Astrocyte (in vitro differentiated cells and primary cell): ENCODE measurements at regions not wholly inside any gene's neighbourhood (a gene's known extent, or its start where the extent isn't known, plus 50 kb on each side); places are given as distances from the start of the nearest gene placed in this dataset.

Experiments used
- DNase-seq: peaks from one replicate; pipeline ENCODE4 v3.0.0-alpha.2; 2010; ENCODE audit warnings: low read depth
- FAIRE-seq: peaks from 2 replicates; lab custom pipeline; 2011; peaks lifted over from hg19 to GRCh38; lab: Jason Lieb, UNC
- H2AFZ ChIP-seq: 2 replicates; pipeline ENCODE4 v1.6.0; 2012; ENCODE audit warnings: low read depth, low read length, inconsistent platforms
- H3K27ac ChIP-seq: 2 replicates; pipeline ENCODE4 v1.5.1; 2011; ENCODE audit warnings: low read depth, low read length, inconsistent platforms
- H3K27me3 ChIP-seq: 2 replicates; pipeline ENCODE4 v1.6.0; 2011; ENCODE audit warnings: low read length, inconsistent platforms; ENCODE audit not compliant: insufficient read depth
- H3K36me3 ChIP-seq: 2 replicates; pipeline ENCODE4 v1.5.1; 2011; ENCODE audit warnings: low read length, inconsistent platforms; ENCODE audit not compliant: insufficient read depth
- H3K4me1 ChIP-seq: 2 replicates; pipeline ENCODE4 v1.5.1; 2011; ENCODE audit warnings: low read length, inconsistent platforms; ENCODE audit not compliant: insufficient read depth
- H3K4me2 ChIP-seq: 2 replicates; pipeline ENCODE4 v1.6.0; 2012; ENCODE audit warnings: low read length, inconsistent platforms
- H3K4me3 ChIP-seq: 2 replicates; pipeline ENCODE4 v1.5.1; 2011; ENCODE audit warnings: low read depth, mild to moderate bottlenecking, low read length, inconsistent platforms; ENCODE audit not compliant: insufficient read depth
- H3K79me2 ChIP-seq: 2 replicates; pipeline ENCODE4 v1.6.0; 2012; ENCODE audit warnings: mild to moderate bottlenecking, low read length, inconsistent platforms; ENCODE audit not compliant: insufficient read depth
- H3K9ac ChIP-seq: 2 replicates; pipeline ENCODE4 v1.6.0; 2012; ENCODE audit warnings: mild to moderate bottlenecking, low read length, inconsistent platforms
- H3K9me3 ChIP-seq: 2 replicates; pipeline ENCODE4 v1.5.1; 2012; ENCODE audit warnings: low read depth, mild to moderate bottlenecking, low read length, inconsistent platforms; ENCODE audit not compliant: insufficient read depth
- H4K20me1 ChIP-seq: 2 replicates; pipeline ENCODE4 v1.6.0; 2012; ENCODE audit warnings: low read length, inconsistent platforms; ENCODE audit not compliant: insufficient read depth
- H3K27ac Mint-ChIP-seq: one replicate; pipeline ENCODE4 v1.8.0; 2021; ENCODE audit warnings: mild to moderate bottlenecking, mixed read lengths; ENCODE audit not compliant: unreplicated experiment
- H3K27me3 Mint-ChIP-seq: one replicate; pipeline ENCODE4 v1.8.0; 2021; ENCODE audit warnings: low read depth, mixed read lengths; ENCODE audit not compliant: unreplicated experiment
- H3K36me3 Mint-ChIP-seq: one replicate; pipeline ENCODE4 v1.8.0; 2021; ENCODE audit warnings: low read depth, mixed read lengths; ENCODE audit not compliant: unreplicated experiment
- H3K4me1 Mint-ChIP-seq: one replicate; pipeline ENCODE4 v1.8.0; 2021; ENCODE audit warnings: low read depth, mixed read lengths; ENCODE audit not compliant: unreplicated experiment
- H3K4me3 Mint-ChIP-seq: one replicate; pipeline ENCODE4 v1.8.0; 2021; ENCODE audit warnings: mild to moderate bottlenecking, moderate library complexity, mixed read lengths; ENCODE audit not compliant: unreplicated experiment
- H3K9me3 Mint-ChIP-seq: one replicate; pipeline ENCODE4 v1.8.0; 2021; ENCODE audit warnings: mild to moderate bottlenecking, mixed read lengths; ENCODE audit not compliant: unreplicated experiment
- EZH2 ChIP-seq: IDR thresholded peaks from 2 replicates; pipeline ENCODE4 v1.6.1; 2012; ENCODE audit warnings: mild to moderate bottlenecking, low read length, inconsistent platforms; ENCODE audit not compliant: insufficient read depth
- TF ChIP-seq, protein P1 (sequence below): IDR thresholded peaks from 2 replicates; pipeline ENCODE4 v1.5.1; 2011; ENCODE audit warnings: low read depth, mild to moderate bottlenecking, inconsistent platforms, low read length, moderate library complexity; ENCODE audit not compliant: insufficient read depth

DNA sequence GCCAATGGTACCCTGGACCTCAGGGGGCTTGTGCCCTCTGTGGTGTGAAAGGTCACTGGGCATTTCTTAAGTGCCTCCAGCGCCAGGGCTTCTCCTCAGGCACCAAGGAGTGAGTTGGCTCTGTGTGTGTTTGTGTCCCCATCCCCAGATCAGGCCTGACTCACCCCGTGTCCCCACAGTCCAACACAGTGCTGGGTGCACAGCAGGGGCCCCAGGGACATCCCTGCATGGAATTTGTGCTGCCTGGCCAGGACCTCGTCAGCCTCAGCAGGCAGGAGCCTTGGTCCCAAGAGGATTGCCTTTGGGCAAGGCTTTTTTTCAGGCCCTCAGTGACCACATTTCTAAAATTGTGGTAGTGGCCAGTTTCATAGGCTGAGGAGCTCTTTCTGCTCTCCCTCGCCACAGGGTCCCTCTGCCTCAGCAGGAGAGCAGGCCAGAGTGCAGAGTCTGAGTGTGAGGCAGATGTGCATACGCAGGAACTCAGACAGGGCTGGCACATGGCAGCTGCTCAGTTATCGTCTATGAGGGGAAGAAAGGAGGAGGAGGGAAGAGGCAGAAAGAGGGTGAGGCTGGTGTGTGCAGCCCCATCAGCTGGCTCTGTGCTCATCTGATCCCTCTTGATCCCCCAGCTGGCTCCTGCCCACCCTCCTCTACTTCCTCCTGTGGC, 215.6 kb downstream of the RPLP1 start:
- DNase-seq (no peak), FAIRE-seq (no peak)
- Histone ChIP-seq H3K4me3 (no peak overlapping the region), H3K9me3 (no peaks in the 10 kb centered on the region), H3K79me2 (no peaks in the 10 kb centered on the region), H3K4me1 (no peaks in the 10 kb centered on the region), H3K9ac (no peak overlapping the region), H3K4me2 (no peak overlapping the region), H3K27ac (no peak overlapping the region), H2AFZ (no peak overlapping the region), H3K27me3 (peaks cover 13% of the 10 kb centered on the region), H3K36me3 (no peaks in the 10 kb centered on the region), H4K20me1 (no peaks in the 10 kb centered on the region)
- no peak for TF ChIP-seq EZH2
- TF ChIP-seq, protein P1, sequence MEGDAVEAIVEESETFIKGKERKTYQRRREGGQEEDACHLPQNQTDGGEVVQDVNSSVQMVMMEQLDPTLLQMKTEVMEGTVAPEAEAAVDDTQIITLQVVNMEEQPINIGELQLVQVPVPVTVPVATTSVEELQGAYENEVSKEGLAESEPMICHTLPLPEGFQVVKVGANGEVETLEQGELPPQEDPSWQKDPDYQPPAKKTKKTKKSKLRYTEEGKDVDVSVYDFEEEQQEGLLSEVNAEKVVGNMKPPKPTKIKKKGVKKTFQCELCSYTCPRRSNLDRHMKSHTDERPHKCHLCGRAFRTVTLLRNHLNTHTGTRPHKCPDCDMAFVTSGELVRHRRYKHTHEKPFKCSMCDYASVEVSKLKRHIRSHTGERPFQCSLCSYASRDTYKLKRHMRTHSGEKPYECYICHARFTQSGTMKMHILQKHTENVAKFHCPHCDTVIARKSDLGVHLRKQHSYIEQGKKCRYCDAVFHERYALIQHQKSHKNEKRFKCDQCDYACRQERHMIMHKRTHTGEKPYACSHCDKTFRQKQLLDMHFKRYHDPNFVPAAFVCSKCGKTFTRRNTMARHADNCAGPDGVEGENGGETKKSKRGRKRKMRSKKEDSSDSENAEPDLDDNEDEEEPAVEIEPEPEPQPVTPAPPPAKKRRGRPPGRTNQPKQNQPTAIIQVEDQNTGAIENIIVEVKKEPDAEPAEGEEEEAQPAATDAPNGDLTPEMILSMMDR, result no peak
- H3K27me3 Mint-ChIP-seq, result peaks cover 46% of the 10 kb centered on the region
- no peak overlapping the region for H3K27ac Mint-ChIP-seq
- H3K9me3 Mint-ChIP-seq, result no peaks in the 10 kb centered on the region
- H3K4me1 Mint-ChIP-seq, result peaks cover 8% of the 10 kb centered on the region
- H3K4me3 Mint-ChIP-seq, result no peak overlapping the region
- no peaks in the 10 kb centered on the region for H3K36me3 Mint-ChIP-seq

DNA sequence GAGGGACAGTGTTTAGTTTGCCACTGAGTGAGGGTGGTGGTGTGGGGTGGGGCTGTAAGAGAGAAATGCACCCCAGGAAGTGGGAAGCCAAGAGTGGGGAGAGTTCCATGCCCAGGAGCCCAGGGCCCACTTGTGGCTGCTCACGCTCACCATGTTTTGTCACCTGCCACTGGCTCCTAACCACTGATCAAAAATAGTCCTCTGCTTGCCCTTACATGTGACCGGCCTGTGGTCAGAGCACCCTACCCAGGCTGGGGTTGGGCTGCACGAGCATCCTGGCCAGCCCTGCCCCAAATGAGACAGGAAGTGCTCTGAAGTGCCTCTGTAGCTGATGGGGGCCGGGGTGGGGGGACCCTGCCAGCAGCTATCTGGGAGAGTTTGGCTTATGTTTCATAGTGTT, 216.3 kb downstream of the RPLP1 start:
- no peaks in the 10 kb centered on the region for H3K36me3 Mint-ChIP-seq
- Histone ChIP-seq H4K20me1 (no peaks in the 10 kb centered on the region), H3K36me3 (no peaks in the 10 kb centered on the region), H3K9me3 (no peaks in the 10 kb centered on the region), H3K79me2 (no peaks in the 10 kb centered on the region), H3K4me3 (no peak overlapping the region), H3K4me1 (no peaks in the 10 kb centered on the region), H3K4me2 (no peak overlapping the region), H3K27me3 (peaks cover 10% of the 10 kb centered on the region), H2AFZ (no peak overlapping the region), H3K9ac (no peak overlapping the region), H3K27ac (no peak overlapping the region)
- no peak overlapping the region for H3K4me3 Mint-ChIP-seq
- peaks cover 8% of the 10 kb centered on the region for H3K4me1 Mint-ChIP-seq
- H3K27ac Mint-ChIP-seq, result no peak overlapping the region
- FAIRE-seq (no peak), DNase-seq (no peak)
- no peak for TF ChIP-seq EZH2
- TF ChIP-seq, protein P1, result no peak
- H3K9me3 Mint-ChIP-seq, result no peaks in the 10 kb centered on the region
- peaks cover 50% of the 10 kb centered on the region for H3K27me3 Mint-ChIP-seq

DNA sequence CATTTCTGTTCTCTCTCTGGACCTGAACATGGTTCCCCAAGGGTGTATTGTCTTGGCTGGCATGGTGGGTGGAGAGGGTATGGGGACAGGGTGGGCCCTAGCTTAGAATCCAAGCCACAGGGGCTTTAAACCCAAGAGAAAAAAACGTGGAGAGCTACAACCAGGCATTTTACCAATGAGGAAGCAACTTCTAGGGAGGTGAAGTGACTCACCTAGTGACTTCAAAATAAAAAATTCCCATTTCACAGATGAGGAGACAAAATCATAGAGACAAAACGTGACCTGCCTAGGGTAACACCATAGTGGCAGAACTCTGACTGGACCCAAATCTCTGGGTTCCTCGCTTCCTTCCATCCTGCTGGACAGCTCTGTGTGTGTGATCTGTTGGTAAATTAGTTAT, 216.8 kb downstream of the RPLP1 start:
- Mint-ChIP-seq H3K4me3 (no peak overlapping the region), H3K27ac (no peak overlapping the region), H3K9me3 (no peaks in the 10 kb centered on the region), H3K27me3 (peaks cover 55% of the 10 kb centered on the region), H3K36me3 (no peaks in the 10 kb centered on the region), H3K4me1 (peaks cover 8% of the 10 kb centered on the region)
- Histone ChIP-seq H3K79me2 (no peaks in the 10 kb centered on the region), H3K4me2 (no peak overlapping the region), H3K27me3 (peaks cover 9% of the 10 kb centered on the region), H3K9ac (no peak overlapping the region), H3K4me1 (no peaks in the 10 kb centered on the region), H3K27ac (no peak overlapping the region), H4K20me1 (no peaks in the 10 kb centered on the region), H2AFZ (no peak overlapping the region), H3K36me3 (no peaks in the 10 kb centered on the region), H3K9me3 (no peaks in the 10 kb centered on the region), H3K4me3 (no peak overlapping the region)
- no peak for DNase-seq
- no peak for FAIRE-seq
- TF ChIP-seq, protein P1, result no peak
- TF ChIP-seq EZH2, result no peak
